Immature natural killer cell (primary cell): ENCODE measurements at regions not wholly inside any gene's neighbourhood (a gene's known extent, or its start where the extent isn't known, plus 50 kb on each side); places are given as distances from the start of the nearest gene placed in this dataset.

Source experiments
- DNase-seq, 3 donors: peaks; one replicate each; pipeline ENCODE4 v3.0.0; 2022; ENCODE audit warnings: mixed read lengths in 1 of 3
- H3K27ac Mint-ChIP-seq, 6 donors: one replicate each; pipeline ENCODE4 v1.8.0; 2020; ENCODE audit warnings: mixed read lengths in 6 of 6, mild to moderate bottlenecking in 5 of 6, inconsistent platforms in 4 of 6, moderate library complexity in 3 of 6
- H3K27me3 Mint-ChIP-seq, 3 donors: one replicate each; pipeline ENCODE4 v1.8.0; 2020 to 2021; ENCODE audit warnings: low read depth in 3 of 3, mild to moderate bottlenecking in 3 of 3, mixed read lengths in 3 of 3, moderate library complexity in 3 of 3, inconsistent platforms in 1 of 3
- H3K36me3 Mint-ChIP-seq, 3 donors: one replicate each; pipeline ENCODE4 v1.8.0; 2020; ENCODE audit warnings: mixed read lengths in 3 of 3, inconsistent platforms in 2 of 3, mild to moderate bottlenecking in 2 of 3
- H3K4me1 Mint-ChIP-seq, 2 donors: one replicate each; pipeline ENCODE4 v1.8.0; 2020; ENCODE audit warnings: inconsistent platforms in 2 of 2, mild to moderate bottlenecking in 2 of 2, mixed read lengths in 2 of 2, moderate library complexity in 1 of 2
- H3K4me3 Mint-ChIP-seq, 5 donors: one replicate each; pipeline ENCODE4 v1.8.0; 2020; ENCODE audit warnings: mild to moderate bottlenecking in 5 of 5, mixed read lengths in 5 of 5, inconsistent platforms in 3 of 5, moderate library complexity in 3 of 5
- H3K9me3 Mint-ChIP-seq, 6 donors: one replicate each; pipeline ENCODE4 v1.8.0; 2020; ENCODE audit warnings: mild to moderate bottlenecking in 6 of 6, mixed read lengths in 6 of 6, inconsistent platforms in 4 of 6, moderate library complexity in 3 of 6

DNA sequence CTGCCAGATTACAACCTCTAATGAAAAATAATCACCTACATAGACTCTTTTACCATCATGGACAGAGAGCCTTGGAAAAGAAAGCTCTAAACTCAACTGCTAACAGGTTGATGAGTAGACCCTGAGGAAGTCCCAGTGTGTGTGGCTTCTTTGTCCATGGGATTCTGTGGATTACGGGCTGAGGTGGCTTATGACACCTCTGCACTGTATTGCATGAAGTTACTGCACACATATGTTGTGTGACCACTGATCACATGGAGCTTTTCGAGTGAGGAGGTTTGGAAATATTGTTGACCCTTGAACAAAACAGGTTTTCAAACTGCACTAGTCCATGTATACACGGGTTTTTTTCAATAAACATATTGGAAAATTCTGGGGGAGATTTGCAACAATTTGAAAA is 124.4 kb downstream of the RIN2 start:
- peaks cover 2 to 6% (median 5%) of the 10 kb centered on the region in 3 donors for H3K27me3 Mint-ChIP-seq
- DNase-seq: no peak
- no peak overlapping the region for H3K27ac Mint-ChIP-seq
- no peaks in the 10 kb centered on the region for H3K4me1 Mint-ChIP-seq
- no peaks in the 10 kb centered on the region for H3K9me3 Mint-ChIP-seq
- H3K36me3 Mint-ChIP-seq: no peaks in the 10 kb centered on the region
- H3K4me3 Mint-ChIP-seq: no peak overlapping the region

DNA sequence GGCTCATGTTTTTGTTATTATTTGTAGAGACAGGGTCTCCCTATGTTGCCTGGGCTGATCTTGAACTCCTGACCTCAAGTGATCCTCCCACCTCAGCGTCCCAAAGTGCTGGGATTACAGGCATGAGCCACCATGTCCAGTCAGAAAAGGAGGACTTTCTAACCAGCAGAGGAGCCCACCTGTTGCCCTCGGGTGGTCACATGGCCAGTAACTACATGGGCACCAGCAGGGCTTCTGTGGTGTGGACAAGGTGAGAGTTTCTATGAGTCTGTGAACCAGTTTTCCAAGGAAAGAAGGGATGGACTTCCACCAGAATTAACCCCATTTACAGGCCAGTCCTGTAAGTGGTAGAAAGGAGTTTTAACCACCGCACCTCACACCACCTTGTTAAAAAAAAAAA is 125.4 kb downstream of the RIN2 start:
- H3K9me3 Mint-ChIP-seq: no peaks in the 10 kb centered on the region
- peaks cover 5 to 6% (median 5%) of the 10 kb centered on the region in 3 donors for H3K27me3 Mint-ChIP-seq
- no peaks in the 10 kb centered on the region for H3K36me3 Mint-ChIP-seq
- DNase-seq: no peak
- no peak overlapping the region for H3K27ac Mint-ChIP-seq
- H3K4me3 Mint-ChIP-seq: no peak overlapping the region
- H3K4me1 Mint-ChIP-seq: no peaks in the 10 kb centered on the region

DNA sequence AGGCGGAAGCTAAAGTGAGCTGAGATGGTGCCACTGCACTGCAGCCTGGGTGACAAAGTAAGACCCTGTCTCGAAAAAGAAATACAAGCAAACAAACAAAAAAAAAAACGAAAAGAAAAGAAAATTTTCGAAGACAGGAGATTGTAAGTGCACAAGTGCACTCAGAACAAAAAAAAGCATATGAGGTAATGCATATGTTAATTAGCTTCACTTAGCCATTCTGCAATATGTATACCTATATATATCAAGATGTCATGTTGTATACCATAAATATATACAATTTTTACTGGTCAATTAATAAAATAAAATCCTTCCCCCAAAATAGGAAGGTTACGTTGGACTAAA is 127.5 kb downstream of the RIN2 start:
- peaks cover 5 to 11% (median 7%) of the 10 kb centered on the region in 3 donors for H3K27me3 Mint-ChIP-seq
- no peaks in the 10 kb centered on the region for H3K36me3 Mint-ChIP-seq
- H3K9me3 Mint-ChIP-seq: no peaks in the 10 kb centered on the region
- no peak overlapping the region for H3K4me3 Mint-ChIP-seq
- no peak for DNase-seq
- no peak overlapping the region for H3K27ac Mint-ChIP-seq
- H3K4me1 Mint-ChIP-seq: no peaks in the 10 kb centered on the region

DNA sequence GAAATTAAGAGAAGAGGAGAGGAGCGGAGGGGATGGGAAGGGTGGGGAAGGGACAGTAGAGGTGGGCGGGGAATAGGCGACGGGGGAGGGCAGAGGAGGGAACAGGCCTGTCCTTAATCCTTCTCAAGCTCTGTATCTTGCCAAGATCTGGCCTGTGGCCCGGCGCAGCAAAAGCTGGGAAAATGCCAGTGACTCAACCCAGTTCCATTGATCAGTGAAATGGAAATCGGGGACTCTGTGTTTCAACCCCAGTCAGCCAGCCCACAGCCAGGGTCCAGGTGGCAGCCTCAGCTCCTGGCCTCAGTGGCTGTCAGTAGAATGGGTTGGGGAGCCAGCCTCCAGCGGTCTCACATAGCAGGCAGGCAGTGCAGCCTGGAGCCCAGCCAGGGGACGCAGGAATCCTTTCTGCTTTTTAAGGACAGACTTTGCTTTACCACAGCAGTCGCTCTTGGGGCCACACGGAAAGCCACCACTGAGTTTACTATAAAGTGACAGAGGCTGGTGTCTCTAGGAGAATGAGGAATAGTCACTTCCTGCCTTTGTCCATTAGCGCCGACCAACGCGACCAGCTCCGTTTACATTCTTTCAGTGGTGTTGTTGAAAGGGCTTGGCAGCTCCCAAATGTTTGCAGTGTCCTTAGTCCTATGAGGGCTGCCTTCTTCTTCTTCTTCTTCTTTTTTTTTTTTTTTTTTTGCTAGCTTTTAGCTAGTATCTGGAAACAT is 128.0 kb downstream of the RIN2 start:
- Mint-ChIP-seq H3K9me3 (no peaks in the 10 kb centered on the region), H3K4me1 (no peaks in the 10 kb centered on the region), H3K4me3 (no peak overlapping the region), H3K27ac (no peak overlapping the region), H3K36me3 (no peaks in the 10 kb centered on the region), H3K27me3 (peaks cover 5 to 11% (median 7%) of the 10 kb centered on the region in 3 donors)
- no peak for DNase-seq

DNA sequence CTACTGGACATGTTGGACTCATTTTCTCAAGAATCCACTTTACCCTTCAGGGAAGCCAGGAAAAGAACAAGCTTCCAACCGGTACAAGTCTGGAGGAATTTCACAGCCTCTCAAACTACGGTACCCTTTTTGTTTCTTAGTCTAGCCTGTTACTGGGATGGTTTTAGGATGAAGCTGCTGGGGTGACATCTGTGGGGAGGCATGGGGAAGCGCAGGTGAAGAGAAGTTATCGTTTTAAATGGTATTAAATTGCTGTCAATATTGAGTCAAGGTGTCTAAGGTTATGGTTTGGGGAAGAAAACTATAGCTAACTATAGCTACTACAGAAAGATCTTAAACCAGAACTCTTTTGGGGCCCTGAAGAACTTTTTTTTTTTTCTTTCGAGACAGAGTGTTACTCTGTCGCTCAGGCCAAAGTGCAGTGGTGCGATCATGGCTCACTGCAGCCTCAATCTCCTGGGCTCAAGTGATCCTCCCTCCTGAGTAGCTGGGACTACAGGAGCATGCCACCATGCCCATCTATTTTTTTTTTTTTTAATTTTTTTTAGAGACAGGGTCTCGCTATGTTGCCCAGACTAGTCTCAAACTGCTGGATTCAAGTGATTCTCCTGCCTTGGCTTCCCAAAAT is 128.7 kb downstream of the RIN2 start:
- Mint-ChIP-seq H3K4me3 (no peak overlapping the region), H3K27me3 (peaks cover 5 to 11% (median 7%) of the 10 kb centered on the region in 3 donors), H3K9me3 (no peaks in the 10 kb centered on the region), H3K4me1 (no peaks in the 10 kb centered on the region), H3K36me3 (no peaks in the 10 kb centered on the region), H3K27ac (no peak overlapping the region)
- DNase-seq: no peak

DNA sequence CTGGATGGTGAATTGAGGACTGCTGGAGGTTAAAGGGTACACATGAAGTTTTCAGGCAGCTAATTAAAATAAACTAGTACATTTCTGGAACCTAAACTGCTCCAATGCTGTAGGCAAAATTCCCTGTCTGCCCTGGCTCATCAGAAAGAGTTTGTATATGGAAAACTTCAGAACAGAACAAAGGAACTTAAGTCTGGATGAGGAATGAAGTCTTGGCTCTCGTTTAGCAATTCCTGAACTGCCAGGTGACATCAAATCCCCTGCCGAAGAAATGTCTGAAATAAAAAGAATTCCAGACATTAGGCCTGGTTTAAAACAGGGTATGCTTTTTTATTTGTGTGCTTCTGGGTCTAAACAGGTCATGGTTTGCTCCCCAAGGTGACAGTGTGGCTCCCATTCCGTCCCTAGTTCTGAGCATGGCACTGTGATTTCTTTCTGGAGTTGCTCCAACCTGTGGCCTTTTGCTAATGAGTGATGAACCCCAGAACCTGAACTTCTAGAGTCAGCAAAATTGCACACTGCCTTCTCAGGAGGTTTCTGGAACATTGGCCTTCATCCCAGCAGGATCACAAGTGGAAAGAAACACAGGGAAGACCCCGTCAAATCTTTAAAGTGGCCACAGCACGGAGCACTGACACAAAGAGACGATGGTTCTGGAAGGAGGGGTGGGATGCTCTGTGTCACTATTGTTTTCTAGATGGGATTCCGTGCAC is 129.4 kb upstream of the NAA20 start:
- Mint-ChIP-seq H3K27ac (no peak overlapping the region), H3K27me3 (peaks cover 5 to 13% (median 7%) of the 10 kb centered on the region in 3 donors)

DNA sequence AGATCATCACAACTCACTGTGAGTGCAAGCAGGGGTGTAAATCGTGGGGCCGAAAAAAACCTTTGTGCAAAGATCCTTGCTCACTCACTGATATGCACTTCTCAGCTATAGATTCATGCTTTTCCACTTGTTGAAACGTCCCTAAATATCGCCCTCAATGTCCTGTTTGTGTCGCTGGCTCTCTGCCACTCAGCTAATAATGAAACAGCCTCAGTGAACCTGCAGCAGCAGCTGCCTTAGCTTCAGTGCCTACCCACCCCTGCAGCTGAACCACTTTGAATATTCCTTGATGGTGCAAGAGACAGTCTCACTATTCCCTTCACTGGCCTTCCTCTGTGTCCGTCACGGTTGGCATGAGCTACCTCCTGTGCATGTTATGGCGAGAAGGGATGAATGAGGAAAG is 128.9 kb upstream of the NAA20 start:
- H3K9me3 Mint-ChIP-seq: no peaks in the 10 kb centered on the region
- H3K27me3 Mint-ChIP-seq: peaks cover 3 to 11% (median 7%) of the 10 kb centered on the region in 3 donors
- no peak for DNase-seq
- H3K4me3 Mint-ChIP-seq: no peak overlapping the region
- H3K4me1 Mint-ChIP-seq: no peaks in the 10 kb centered on the region
- no peak overlapping the region for H3K27ac Mint-ChIP-seq
- no peaks in the 10 kb centered on the region for H3K36me3 Mint-ChIP-seq

More for the DNA sequence above, 129.4 kb upstream of the NAA20 start:
- DNase-seq: no peak
- Mint-ChIP-seq H3K4me1 (no peaks in the 10 kb centered on the region), H3K9me3 (no peaks in the 10 kb centered on the region), H3K36me3 (no peaks in the 10 kb centered on the region), H3K4me3 (no peak overlapping the region)

DNA sequence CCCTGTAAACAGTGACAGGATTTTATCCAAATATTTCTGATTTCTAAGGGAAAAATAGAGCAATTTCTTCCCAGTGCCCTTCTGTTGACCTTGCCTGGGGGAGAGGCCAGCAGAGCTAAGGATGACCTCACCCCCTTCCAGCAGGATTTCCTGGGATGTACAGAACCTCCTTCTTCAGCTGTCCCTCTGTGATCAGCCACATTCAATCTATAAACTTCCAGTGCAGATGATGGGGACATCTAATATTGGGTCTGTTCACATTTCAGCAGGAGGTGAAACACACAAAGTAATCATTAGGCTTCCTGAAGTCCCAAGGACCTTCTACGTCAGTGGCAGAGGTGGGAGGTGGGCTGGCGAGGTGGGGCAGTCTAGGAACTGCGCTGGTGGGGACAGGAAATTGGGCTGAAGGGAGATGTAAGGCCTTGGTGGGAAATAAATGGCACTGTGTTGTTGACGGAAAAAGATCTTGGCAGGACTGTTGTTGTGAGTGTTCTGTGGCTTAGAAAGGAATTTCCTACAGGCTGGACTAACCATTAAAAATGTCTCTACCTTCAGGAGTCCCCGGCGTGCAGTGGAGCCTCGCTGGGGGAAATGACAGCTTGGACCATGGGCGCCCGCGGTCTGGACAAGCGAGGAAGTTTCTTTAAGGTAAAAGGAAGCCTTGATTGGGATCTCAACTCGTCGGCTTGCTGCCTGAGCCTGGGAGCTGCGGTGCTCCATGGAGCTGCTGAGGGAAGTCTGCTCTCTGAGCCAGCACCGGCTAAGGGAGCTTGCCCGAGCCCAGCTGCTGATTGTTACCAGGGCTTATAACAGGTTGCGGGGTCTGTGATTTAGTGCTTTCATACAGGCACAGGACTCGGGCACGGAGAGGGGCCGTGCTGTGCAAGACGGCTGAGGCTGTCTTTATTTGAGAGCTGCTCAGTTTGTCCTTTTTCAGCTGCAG is 127.9 kb upstream of the NAA20 start:
- Mint-ChIP-seq H3K4me3 (no peak overlapping the region), H3K27me3 (peaks cover 3 to 11% (median 5%) of the 10 kb centered on the region in 3 donors), H3K4me1 (no peaks in the 10 kb centered on the region), H3K36me3 (no peaks in the 10 kb centered on the region), H3K9me3 (no peaks in the 10 kb centered on the region), H3K27ac (no peak overlapping the region)
- no peak for DNase-seq

DNA sequence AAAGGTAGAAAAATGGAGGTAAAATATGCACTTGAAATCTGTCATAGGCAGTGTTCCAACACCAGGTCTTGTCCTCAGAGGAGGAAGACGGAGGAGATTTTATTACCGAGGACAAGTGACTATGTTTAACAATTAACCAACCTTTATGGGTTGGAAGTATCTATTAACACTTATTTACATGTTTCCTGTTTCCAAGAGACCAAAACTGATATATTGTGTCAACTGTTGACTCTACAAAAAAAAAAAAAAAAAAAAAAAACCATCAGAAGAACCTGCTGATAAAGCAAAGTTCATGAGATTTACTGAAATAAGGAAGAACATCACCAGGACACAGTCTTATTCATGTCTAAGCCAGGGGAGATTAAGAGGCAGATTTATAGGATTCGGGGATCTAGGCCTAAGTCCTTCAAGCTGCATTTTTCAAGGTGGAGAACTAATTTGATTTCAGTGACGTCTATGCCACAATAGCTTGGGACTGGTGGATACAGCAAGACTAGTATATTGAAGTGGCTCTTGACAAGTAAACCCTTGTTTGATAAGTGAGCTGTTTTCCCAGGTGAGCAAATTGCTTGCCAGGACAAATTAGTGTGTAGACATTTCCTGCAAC is 126.6 kb upstream of the NAA20 start:
- Mint-ChIP-seq H3K27me3 (peaks cover 3 to 11% (median 5%) of the 10 kb centered on the region in 3 donors), H3K9me3 (peaks cover 0 to 3% (median 0%) of the 10 kb centered on the region in 6 donors), H3K4me3 (no peak overlapping the region)

DNA sequence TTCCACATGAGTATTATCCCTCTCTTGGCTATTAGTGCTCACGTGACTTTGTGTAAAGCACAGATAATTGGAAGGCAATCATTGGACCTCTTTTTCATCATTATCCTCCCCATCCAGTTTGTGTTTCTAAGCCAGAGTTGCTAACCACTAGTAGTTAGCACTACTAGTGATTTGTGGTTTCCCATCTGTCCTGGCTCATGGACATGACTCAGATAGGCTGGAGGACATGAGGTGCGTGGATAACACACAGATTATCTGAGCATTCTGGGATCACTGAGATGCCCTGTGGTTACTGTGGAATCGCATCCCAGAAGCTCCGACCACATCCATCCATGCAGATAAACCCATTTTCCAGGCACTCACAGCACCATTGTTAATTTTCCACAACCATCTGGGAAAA is 123.8 kb upstream of the NAA20 start:
- H3K9me3 Mint-ChIP-seq: peaks cover 0 to 3% (median 0%) of the 10 kb centered on the region in 6 donors
- no peaks in the 10 kb centered on the region for H3K4me1 Mint-ChIP-seq
- H3K27me3 Mint-ChIP-seq: peaks cover 3 to 9% (median 8%) of the 10 kb centered on the region in 3 donors
- no peaks in the 10 kb centered on the region for H3K36me3 Mint-ChIP-seq
- no peak overlapping the region for H3K27ac Mint-ChIP-seq
- H3K4me3 Mint-ChIP-seq: no peak overlapping the region
- no peak for DNase-seq

More for the DNA sequence above, 126.6 kb upstream of the NAA20 start:
- Mint-ChIP-seq H3K36me3 (no peaks in the 10 kb centered on the region), H3K27ac (no peak overlapping the region), H3K4me1 (no peaks in the 10 kb centered on the region)
- DNase-seq: no peak

DNA sequence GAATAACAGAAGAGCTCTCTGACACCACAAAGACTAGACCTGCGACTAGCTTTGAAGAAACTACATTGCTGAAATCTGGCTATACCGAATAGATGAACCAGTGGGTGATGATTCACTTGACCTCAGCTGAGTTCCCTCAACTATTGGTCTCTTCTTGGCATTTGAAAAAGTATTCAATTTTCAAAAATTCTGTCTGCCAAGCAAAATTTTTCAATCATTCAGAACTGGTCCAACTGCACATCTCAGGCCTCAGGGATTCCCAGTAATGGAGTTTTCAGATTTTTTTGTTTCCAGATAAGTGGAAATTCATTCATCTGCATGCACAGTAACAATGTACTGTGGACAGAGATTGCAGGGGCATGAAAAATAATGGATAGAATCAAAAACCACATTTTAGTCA is 121.4 kb upstream of the NAA20 start:
- H3K36me3 Mint-ChIP-seq: no peaks in the 10 kb centered on the region
- no peak overlapping the region for H3K27ac Mint-ChIP-seq
- H3K9me3 Mint-ChIP-seq: peaks cover 0 to 7% (median 2%) of the 10 kb centered on the region in 6 donors
- H3K4me3 Mint-ChIP-seq: no peak overlapping the region
- no peak for DNase-seq
- H3K4me1 Mint-ChIP-seq: no peaks in the 10 kb centered on the region
- H3K27me3 Mint-ChIP-seq: peaks cover 0 to 4% (median 2%) of the 10 kb centered on the region in 3 donors

DNA sequence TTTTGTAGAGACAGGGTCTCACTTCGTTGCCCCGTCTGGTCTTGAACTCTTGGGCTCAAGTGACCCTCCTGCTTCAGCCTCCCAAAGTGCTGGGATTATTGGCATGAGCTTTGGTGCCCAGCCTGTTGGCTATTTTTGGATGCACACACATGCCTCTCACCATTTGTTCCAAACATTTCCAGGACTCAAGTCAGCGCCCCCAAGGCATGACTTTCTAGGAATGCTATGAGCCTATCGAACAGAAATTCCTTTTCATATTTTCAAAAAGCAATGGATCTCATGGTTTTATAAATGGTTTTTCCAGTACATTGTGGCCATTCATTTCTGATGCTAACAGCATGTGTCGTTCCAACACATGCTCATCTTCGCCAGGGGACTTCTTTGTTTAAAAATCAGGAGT is 119.3 kb upstream of the NAA20 start:
- peaks cover 0 to 5% (median 2%) of the 10 kb centered on the region in 3 donors for H3K27me3 Mint-ChIP-seq
- H3K4me3 Mint-ChIP-seq: no peak overlapping the region
- DNase-seq: no peak
- no peaks in the 10 kb centered on the region for H3K36me3 Mint-ChIP-seq
- H3K27ac Mint-ChIP-seq: no peak overlapping the region
- no peaks in the 10 kb centered on the region for H3K4me1 Mint-ChIP-seq
- H3K9me3 Mint-ChIP-seq: peaks cover 0 to 7% (median 2%) of the 10 kb centered on the region in 6 donors

DNA sequence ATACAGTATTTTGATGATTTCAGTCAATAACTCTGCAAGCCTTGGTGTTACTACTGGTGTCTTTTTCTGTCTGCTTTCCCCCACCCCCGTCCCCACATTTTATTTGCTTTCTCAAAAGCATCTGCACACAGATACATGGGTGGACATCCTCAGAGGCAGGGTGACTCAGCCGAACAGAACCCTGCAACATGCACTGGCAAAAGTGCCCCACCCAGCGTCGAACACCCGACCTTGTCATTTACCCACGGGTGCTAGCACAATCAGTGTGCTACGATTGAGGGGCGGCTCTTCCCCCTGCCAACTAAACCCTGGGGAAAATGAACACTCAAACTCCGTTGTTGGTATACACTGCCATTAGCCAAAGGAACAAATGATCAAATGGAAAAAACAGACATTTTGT is 115.9 kb upstream of the NAA20 start:
- H3K36me3 Mint-ChIP-seq: no peaks in the 10 kb centered on the region
- H3K4me1 Mint-ChIP-seq: no peaks in the 10 kb centered on the region
- peaks cover 0 to 7% (median 2%) of the 10 kb centered on the region in 6 donors for H3K9me3 Mint-ChIP-seq
- H3K27me3 Mint-ChIP-seq: peaks cover 0 to 4% (median 2%) of the 10 kb centered on the region in 3 donors
- DNase-seq: no peak
- H3K27ac Mint-ChIP-seq: no peak overlapping the region
- no peak overlapping the region for H3K4me3 Mint-ChIP-seq
